H9 (cell line): ENCODE measurements at regions not wholly inside any gene's neighbourhood (a gene's known extent, or its start where the extent isn't known, plus 50 kb on each side); places are given as distances from the start of the nearest gene placed in this dataset.

Source experiments
- DNase-seq: peaks from one replicate; pipeline ENCODE4 v3.0.0-alpha.2; 2017
- H2AFZ ChIP-seq: one replicate; pipeline ENCODE4 v1.6.1; 2013; ENCODE audit warnings: mild to moderate bottlenecking, low read length, control low read depth, moderate library complexity
- H2AK5ac ChIP-seq: 2 replicates; pipeline ENCODE4 v1.6.1; 2013; ENCODE audit warnings: low read length, control low read depth, mixed read lengths; ENCODE audit not compliant: insufficient read length
- H2BK120ac ChIP-seq: one replicate; pipeline ENCODE4 v1.6.1; 2013; ENCODE audit warnings: low read depth, mild to moderate bottlenecking, low read length, control low read depth, inconsistent platforms; ENCODE audit not compliant: poor library complexity, severe bottlenecking
- H2BK12ac ChIP-seq: 2 replicates; pipeline ENCODE4 v1.6.1; 2013; ENCODE audit warnings: low read length, control low read depth, mixed read lengths, low read depth; ENCODE audit not compliant: insufficient read length
- H2BK15ac ChIP-seq: 2 replicates; pipeline ENCODE4 v1.6.1; 2013; ENCODE audit warnings: low read depth, low read length, control low read depth
- H2BK20ac ChIP-seq: one replicate; pipeline ENCODE4 v1.6.1; 2013; ENCODE audit warnings: low read depth, mild to moderate bottlenecking, low read length, control low read depth, inconsistent platforms; ENCODE audit not compliant: poor library complexity, severe bottlenecking
- H2BK5ac ChIP-seq: 2 replicates; pipeline ENCODE4 v1.6.1; 2013; ENCODE audit warnings: low read length, control low read depth, mixed read lengths; ENCODE audit not compliant: insufficient read length
- H3K14ac ChIP-seq: 2 replicates; pipeline ENCODE4 v1.6.1; 2013; ENCODE audit warnings: low read length, control low read depth; ENCODE audit not compliant: insufficient read depth
- H3K18ac ChIP-seq: 2 replicates; pipeline ENCODE4 v1.6.1; 2013; ENCODE audit warnings: low read depth, mild to moderate bottlenecking, mixed read lengths, low read length, control low read depth; ENCODE audit not compliant: insufficient read length
- H3K23ac ChIP-seq: 2 replicates; pipeline ENCODE4 v1.6.1; 2013; ENCODE audit warnings: low read length, control low read depth, mixed read lengths, low read depth; ENCODE audit not compliant: insufficient read length
- H3K23me2 ChIP-seq: 2 replicates; pipeline ENCODE4 v1.6.1; 2013; ENCODE audit warnings: low read depth, mild to moderate bottlenecking, mixed read lengths, low read length, control low read depth; ENCODE audit not compliant: insufficient read length, poor library complexity, severe bottlenecking
- H3K27ac ChIP-seq: 2 replicates; pipeline ENCODE4 v1.5.1; 2013; ENCODE audit warnings: low read length, control low read depth, mixed read lengths, low read depth; ENCODE audit not compliant: insufficient read length
- H3K27me3 ChIP-seq: 2 replicates; pipeline ENCODE4 v1.6.1; 2013; ENCODE audit warnings: low read length, control low read depth, inconsistent platforms; ENCODE audit not compliant: insufficient read depth
- H3K4ac ChIP-seq: 2 replicates; pipeline ENCODE4 v1.6.1; 2013; ENCODE audit warnings: low read depth, mild to moderate bottlenecking, control low read depth, inconsistent platforms, low read length, moderate library complexity
- H3K4me1 ChIP-seq: 2 replicates; pipeline ENCODE4 v1.6.1; 2013; ENCODE audit warnings: low read length, control low read depth, inconsistent platforms; ENCODE audit not compliant: insufficient read depth
- H3K4me2 ChIP-seq: 2 replicates; pipeline ENCODE4 v1.6.1; 2013; ENCODE audit warnings: low read length, control low read depth, mixed read lengths; ENCODE audit not compliant: insufficient read length, insufficient read depth
- H3K56ac ChIP-seq: 2 replicates; pipeline ENCODE4 v1.6.1; 2013; ENCODE audit warnings: low read depth, mild to moderate bottlenecking, mixed read lengths, low read length, control low read depth; ENCODE audit not compliant: insufficient read length
- H3K79me1 ChIP-seq: 2 replicates; pipeline ENCODE4 v1.6.1; 2013; ENCODE audit warnings: low read depth, mild to moderate bottlenecking, moderate library complexity, low read length, control low read depth, inconsistent platforms; ENCODE audit not compliant: insufficient read depth, poor library complexity, severe bottlenecking
- H3K79me2 ChIP-seq: 2 replicates; pipeline ENCODE4 v1.6.1; 2013; ENCODE audit warnings: low read length, control low read depth, inconsistent platforms; ENCODE audit not compliant: insufficient read depth
- H3K9ac ChIP-seq: 2 replicates; pipeline ENCODE4 v1.6.1; 2013; ENCODE audit warnings: low read length, control low read depth, mixed read lengths; ENCODE audit not compliant: insufficient read length; ENCODE audit errors: extremely low read depth
- H3K9me3 ChIP-seq: one replicate; pipeline ENCODE4 v1.6.1; 2013; ENCODE audit warnings: low read depth, low read length, inconsistent platforms; ENCODE audit not compliant: control insufficient read depth
- H3T11ph ChIP-seq: one replicate; pipeline ENCODE4 v1.6.1; 2013; ENCODE audit warnings: mild to moderate bottlenecking, low read length, control low read depth, inconsistent platforms
- H4K20me1 ChIP-seq: one replicate; pipeline ENCODE4 v1.6.1; 2013; ENCODE audit not compliant: control insufficient read depth, insufficient read length, insufficient read depth
- H4K5ac ChIP-seq: 2 replicates; pipeline ENCODE4 v1.6.1; 2013; ENCODE audit warnings: low read depth, mild to moderate bottlenecking, mixed read lengths, low read length, control low read depth; ENCODE audit not compliant: insufficient read length
- H4K8ac ChIP-seq: replicated peaks from 2 replicates; pipeline ENCODE4 v1.6.1; 2013; ENCODE audit warnings: low read length, control low read depth, mixed read lengths, low read depth; ENCODE audit not compliant: insufficient read length
- H4K91ac ChIP-seq: 2 replicates; pipeline ENCODE4 v1.6.1; 2013; ENCODE audit warnings: low read depth, mild to moderate bottlenecking, moderate library complexity, mixed read lengths, low read length, control low read depth; ENCODE audit not compliant: insufficient read length
- H3K27ac Mint-ChIP-seq, 3 experiments: 2 replicates in 2 of 3; 3 replicates in 1 of 3; pipeline ENCODE4 v1.8.0; 2020 to 2021; ENCODE audit warnings: mixed read lengths in 3 of 3, mild to moderate bottlenecking in 1 of 3, moderate library complexity in 1 of 3
- H3K27me3 Mint-ChIP-seq: 2 replicates; pipeline ENCODE4 v1.8.0; 2021; ENCODE audit warnings: low read depth, mild to moderate bottlenecking, moderate library complexity, mixed read lengths
- H3K36me3 Mint-ChIP-seq, 3 experiments: 2 replicates in 2 of 3; 3 replicates in 1 of 3; pipeline ENCODE4 v1.8.0; 2020 to 2021; ENCODE audit warnings: low read depth in 3 of 3, mixed read lengths in 3 of 3; ENCODE audit not compliant: insufficient read depth in 1 of 3
- H3K4me1 Mint-ChIP-seq, 2 experiments: 2 replicates each; pipeline ENCODE4 v1.8.0; 2020; ENCODE audit warnings: mixed read lengths in 2 of 2
- H3K4me3 Mint-ChIP-seq, 2 experiments: 2 replicates in 1 of 2; 3 replicates in 1 of 2; pipeline ENCODE4 v1.8.0; 2020 to 2021; ENCODE audit warnings: mild to moderate bottlenecking in 2 of 2, mixed read lengths in 2 of 2, moderate library complexity in 1 of 2
- H3K9me3 Mint-ChIP-seq, 2 experiments: 2 replicates in 1 of 2; 3 replicates in 1 of 2; pipeline ENCODE4 v1.8.0; 2020; ENCODE audit warnings: mild to moderate bottlenecking in 2 of 2, mixed read lengths in 2 of 2, moderate library complexity in 1 of 2
- TF ChIP-seq, protein P1 (sequence below): fragments of 200-600 bp; sonication (generic); conservative IDR thresholded peaks from 3 replicates; pipeline ENCODE4 v1.8.0; 2021; ENCODE audit warnings: antibody characterized with exemption, mild to moderate bottlenecking

DNA sequence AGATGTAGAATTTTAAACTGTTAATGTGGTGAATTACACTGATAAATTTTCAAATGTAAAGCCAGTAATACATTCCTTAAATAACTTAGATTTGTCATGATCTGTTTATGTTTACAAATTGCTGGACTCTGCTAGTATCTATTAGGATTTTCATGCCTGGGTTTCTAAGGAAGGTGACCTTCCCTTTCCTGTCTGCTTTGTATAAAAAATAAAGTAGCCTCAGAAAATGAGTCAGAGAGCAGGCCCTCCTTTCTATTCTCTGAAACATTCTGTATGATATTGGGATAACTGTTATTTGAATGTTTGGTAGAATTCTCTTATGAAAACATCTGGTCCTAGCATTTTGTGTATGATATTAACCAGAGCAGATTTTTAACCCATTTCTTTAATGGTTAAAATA lies 255.3 kb downstream of the SYK start:
- no peaks in the 10 kb centered on the region for H3K23me2 ChIP-seq
- no peak overlapping the region for H2BK12ac ChIP-seq
- H3K79me2 ChIP-seq, result no peaks in the 10 kb centered on the region
- no peaks in the 10 kb centered on the region for H3K9me3 ChIP-seq
- H3K27ac Mint-ChIP-seq, result no peak overlapping the region
- no peaks in the 10 kb centered on the region for H3K27me3 ChIP-seq
- no peaks in the 10 kb centered on the region; the same call in 1 of the 2 replicates for H3K4me1 ChIP-seq
- no peak for DNase-seq
- H3K23ac ChIP-seq, result no peak overlapping the region
- no peak overlapping the region for H3K4me2 ChIP-seq
- H3K36me3 Mint-ChIP-seq, result peaks cover 0 to 3% (median 0%) of the 10 kb centered on the region in 3 experiments; a peak in 2 of 7 replicates
- no peak overlapping the region for H3K4me3 Mint-ChIP-seq
- no peaks in the 10 kb centered on the region for H3K79me1 ChIP-seq
- H4K20me1 ChIP-seq, result no peaks in the 10 kb centered on the region
- H4K8ac ChIP-seq, result no peak overlapping the region
- H3K27me3 Mint-ChIP-seq, result no peaks in the 10 kb centered on the region
- no peak overlapping the region for H3T11ph ChIP-seq
- H3K9me3 Mint-ChIP-seq, result peaks cover 0 to 4% of the 10 kb centered on the region in 2 experiments; a peak in 2 of 5 replicates
- no peak overlapping the region for H3K4ac ChIP-seq
- no peak overlapping the region for H2BK120ac ChIP-seq
- no peak overlapping the region for H3K14ac ChIP-seq
- H4K5ac ChIP-seq, result no peak overlapping the region
- H2AK5ac ChIP-seq, result no peak overlapping the region
- H2AFZ ChIP-seq, result no peak overlapping the region
- H3K18ac ChIP-seq, result no peak overlapping the region
- no peak overlapping the region for H2BK20ac ChIP-seq
- no peak overlapping the region for H3K56ac ChIP-seq
- peaks cover 6 to 8% of the 10 kb centered on the region in 2 experiments for H3K4me1 Mint-ChIP-seq
- no peak overlapping the region for H4K91ac ChIP-seq
- H3K9ac ChIP-seq, result no peak overlapping the region
- H3K27ac ChIP-seq, result no peak overlapping the region
- TF ChIP-seq, protein P1, sequence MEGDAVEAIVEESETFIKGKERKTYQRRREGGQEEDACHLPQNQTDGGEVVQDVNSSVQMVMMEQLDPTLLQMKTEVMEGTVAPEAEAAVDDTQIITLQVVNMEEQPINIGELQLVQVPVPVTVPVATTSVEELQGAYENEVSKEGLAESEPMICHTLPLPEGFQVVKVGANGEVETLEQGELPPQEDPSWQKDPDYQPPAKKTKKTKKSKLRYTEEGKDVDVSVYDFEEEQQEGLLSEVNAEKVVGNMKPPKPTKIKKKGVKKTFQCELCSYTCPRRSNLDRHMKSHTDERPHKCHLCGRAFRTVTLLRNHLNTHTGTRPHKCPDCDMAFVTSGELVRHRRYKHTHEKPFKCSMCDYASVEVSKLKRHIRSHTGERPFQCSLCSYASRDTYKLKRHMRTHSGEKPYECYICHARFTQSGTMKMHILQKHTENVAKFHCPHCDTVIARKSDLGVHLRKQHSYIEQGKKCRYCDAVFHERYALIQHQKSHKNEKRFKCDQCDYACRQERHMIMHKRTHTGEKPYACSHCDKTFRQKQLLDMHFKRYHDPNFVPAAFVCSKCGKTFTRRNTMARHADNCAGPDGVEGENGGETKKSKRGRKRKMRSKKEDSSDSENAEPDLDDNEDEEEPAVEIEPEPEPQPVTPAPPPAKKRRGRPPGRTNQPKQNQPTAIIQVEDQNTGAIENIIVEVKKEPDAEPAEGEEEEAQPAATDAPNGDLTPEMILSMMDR, result no peak
- no peak overlapping the region for H2BK15ac ChIP-seq
- no peak overlapping the region for H2BK5ac ChIP-seq
